Right ventricle myocardium superior (tissue), 1 donor: ENCODE measurements at regions not wholly inside any gene's neighbourhood (a gene's known extent, or its start where the extent isn't known, plus 50 kb on each side); places are given as distances from the start of the nearest gene placed in this dataset.

Experiments
- ATAC-seq: fragments of 200-7000 bp; cut with Tn5 transposase; one replicate; pipeline ENCODE4 v1.9.1; 2020; ENCODE audit warnings: mild to moderate bottlenecking; ENCODE audit not compliant: poor library complexity
- DNase-seq: peaks from one replicate; pipeline ENCODE4 v3.0.0-alpha.2; 2020
- intact Hi-C: fragments of 100-400 bp; cut with DNase I; formaldehyde crosslinking; loops from one replicate; pipeline ENCODE4 v1.11.2; 2022
- donor health status: DM: no; HTN: yes; CAD: no; lungs with severe emphysema.

- ATAC-seq (no peak), DNase-seq (no peak)
- intact Hi-C loops = no loop called here
Measured at GRCh38 chr10:78314651-78315050, 281.0 kb downstream of the RPS24 start.

GRCh38 chr10:78316451-78316931 lies 282.8 kb downstream of the RPS24 start:
- peak; percentile 65 for DNase-seq
- peak; percentile 87 for ATAC-seq
- intact Hi-C loops = no loop called here

- no peak for DNase-seq
- no peak for ATAC-seq
- intact Hi-C loops = no loop called here
Measured at GRCh38 chr10:78318305-78318704, 284.6 kb downstream of the RPS24 start.

GRCh38 chr10:78319371-78319770 lies 285.7 kb downstream of the RPS24 start:
- intact Hi-C loops = no loop called here
- ATAC-seq = no peak
- no peak for DNase-seq

GRCh38 chr10:78319841-78320240 lies 286.2 kb downstream of the RPS24 start:
- intact Hi-C loops = no loop called here
- DNase-seq (no peak), ATAC-seq (no peak)

GRCh38 chr10:78320506-78320905 lies 286.8 kb downstream of the RPS24 start:
- ATAC-seq (no peak), DNase-seq (no peak)
- intact Hi-C loops = no loop called here

- ATAC-seq = no peak
- intact Hi-C loops = no loop called here
- DNase-seq = no peak
Measured at GRCh38 chr10:78321000-78321399, 287.3 kb downstream of the RPS24 start.

GRCh38 chr10:78321500-78321899 lies 287.8 kb downstream of the RPS24 start:
- no peak for DNase-seq
- ATAC-seq = no peak

GRCh38 chr10:78326372-78326771 lies 292.7 kb downstream of the RPS24 start:
- intact Hi-C loops = no loop called here
- DNase-seq (no peak), ATAC-seq (no peak)

More at GRCh38 chr10:78321500-78321899, 287.8 kb downstream of the RPS24 start:
- intact Hi-C loops = no loop called here

- DNase-seq = no peak
- intact Hi-C loops = no loop called here
- no peak for ATAC-seq
Measured at GRCh38 chr10:78327778-78328591, 294.3 kb downstream of the RPS24 start.

- no peak for DNase-seq
- intact Hi-C loops = no loop called here
- no peak for ATAC-seq
Measured at GRCh38 chr10:78328592-78329404, 295.1 kb downstream of the RPS24 start.

- no peak for ATAC-seq
- no peak for DNase-seq
- intact Hi-C loops = no loop called here
Measured at GRCh38 chr10:78330884-78331283, 297.2 kb downstream of the RPS24 start.

GRCh38 chr10:78331391-78331922 lies 297.8 kb downstream of the RPS24 start:
- intact Hi-C loops = no loop called here
- peak; percentile 30 for ATAC-seq
- DNase-seq = no peak

- DNase-seq (no peak), ATAC-seq (no peak)
- intact Hi-C loops = no loop called here
Measured at GRCh38 chr10:78332012-78332411, 298.3 kb downstream of the RPS24 start.

- DNase-seq = no peak
- intact Hi-C loops = no loop called here
- ATAC-seq = no peak
Measured at GRCh38 chr10:78332657-78333056, 299.0 kb downstream of the RPS24 start.

- no peak for DNase-seq
- intact Hi-C loops = no loop called here
- ATAC-seq = no peak
Measured at GRCh38 chr10:78333362-78334143, 299.9 kb downstream of the RPS24 start.

GRCh38 chr10:78335371-78335690 lies 301.7 kb downstream of the RPS24 start:
- intact Hi-C loops = no loop called here
- ATAC-seq = no peak
- no peak for DNase-seq

- intact Hi-C loops = no loop called here
- ATAC-seq = peak; percentile 85
- peak; percentile 73 for DNase-seq
Measured at GRCh38 chr10:78335691-78336401, 302.2 kb downstream of the RPS24 start.
